HG03066 (cell line): ENCODE measurements at regions not wholly inside any gene's neighbourhood (a gene's known extent, or its start where the extent isn't known, plus 50 kb on each side); places are given as distances from the start of the nearest gene placed in this dataset.

Experiments
- ATAC-seq: cut with Tn5 transposase; IDR thresholded peaks from one replicate; pipeline ENCODE4 v1.9.1; 2021; ENCODE audit warnings: low read depth; ENCODE audit not compliant: unreplicated experiment

DNA sequence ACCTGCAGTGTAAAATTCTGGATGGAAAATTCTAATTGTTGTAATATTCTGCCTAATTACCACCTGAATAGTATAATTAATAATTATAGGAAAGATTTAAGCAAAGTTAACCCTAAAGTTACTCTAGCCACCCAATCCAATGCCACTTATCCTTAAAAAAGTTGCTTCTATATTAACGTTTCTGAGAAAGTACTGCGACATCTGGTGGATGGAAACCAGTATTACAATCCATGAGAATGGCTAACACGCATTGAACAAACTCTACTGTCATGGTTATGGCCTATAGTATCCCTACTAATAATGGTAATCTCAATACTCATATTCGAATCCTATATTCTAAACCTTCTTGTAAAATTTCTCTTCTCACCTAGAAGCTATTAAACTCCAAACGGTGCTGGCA lies 1551.8 kb downstream of the SLITRK1 start:
- peak; percentile 51 for ATAC-seq

DNA sequence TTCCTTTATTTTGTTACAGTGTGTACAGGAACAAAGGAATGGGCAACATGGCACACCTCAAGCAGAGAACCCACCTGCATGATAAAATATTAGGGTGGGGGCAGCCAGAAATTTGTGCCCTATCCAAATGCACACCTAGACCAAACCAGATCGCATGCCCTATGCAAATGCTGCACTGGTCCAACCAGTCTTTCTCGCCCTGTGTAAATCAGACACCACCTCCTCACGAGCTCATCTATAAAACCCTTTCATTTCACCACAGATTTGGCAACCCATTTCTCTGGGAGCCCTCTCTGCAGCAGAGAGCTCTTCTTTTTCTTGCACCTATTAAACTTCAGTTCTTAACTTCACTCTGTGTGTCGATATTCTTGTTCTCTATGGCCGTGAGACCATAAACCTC lies 1559.2 kb downstream of the SLITRK1 start:
- ATAC-seq = no peak

DNA sequence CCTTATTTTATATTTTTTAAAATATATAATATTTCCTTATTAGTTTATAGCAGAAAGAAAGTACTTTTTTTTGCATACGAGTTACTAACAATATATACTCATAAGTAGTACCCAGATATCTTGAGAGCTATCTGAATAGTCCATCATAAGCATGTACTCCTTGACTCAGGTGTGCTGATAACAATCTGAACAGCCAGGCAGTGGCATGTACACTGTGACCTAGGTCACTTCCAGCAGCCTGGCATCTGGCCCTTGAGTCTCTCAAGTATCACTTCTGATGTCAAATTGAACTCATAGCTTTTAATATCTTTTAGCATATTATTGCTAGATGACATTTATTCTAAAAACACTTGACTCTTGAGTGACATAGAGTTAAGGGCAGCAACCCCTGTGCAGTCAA lies 1576.7 kb downstream of the SLITRK1 start:
- no peak for ATAC-seq

DNA sequence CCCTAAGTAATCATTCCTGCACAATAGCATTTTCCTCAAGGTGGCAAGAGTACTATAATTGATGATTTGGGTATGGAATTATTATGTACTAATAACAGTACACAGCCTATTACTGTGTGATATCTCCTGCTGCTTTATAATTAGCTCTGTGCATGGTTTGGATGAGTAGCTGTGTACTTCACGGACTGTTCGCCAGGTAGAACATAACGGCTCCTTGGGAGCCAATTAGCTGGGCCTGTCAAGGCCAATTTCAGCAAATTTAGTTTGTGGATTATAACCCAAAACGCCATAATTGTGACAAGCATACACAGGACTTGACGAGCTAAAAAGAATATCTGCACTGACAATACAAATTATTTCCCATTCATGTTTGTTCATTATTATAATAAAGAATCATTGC lies 1584.2 kb downstream of the SLITRK1 start:
- no peak for ATAC-seq

DNA sequence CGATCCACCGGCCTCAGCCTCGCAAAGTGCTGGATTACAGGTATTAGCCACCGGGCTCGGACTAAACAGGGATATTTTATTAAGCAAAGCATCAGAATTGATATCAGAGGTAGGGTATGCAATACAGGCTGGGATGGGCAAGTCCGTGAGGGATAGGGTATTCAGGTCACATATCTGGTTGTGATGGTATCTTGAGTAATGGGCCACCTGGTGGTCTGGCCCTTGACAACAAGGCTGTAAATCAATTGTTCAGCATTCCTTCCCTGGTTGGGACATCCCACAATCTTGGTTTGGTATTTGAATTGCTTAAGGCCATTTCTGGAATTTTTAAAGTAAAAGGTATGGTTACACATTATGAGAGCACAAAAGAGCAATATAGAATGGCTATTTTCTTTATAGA lies 1588.0 kb downstream of the SLITRK1 start:
- no peak for ATAC-seq

DNA sequence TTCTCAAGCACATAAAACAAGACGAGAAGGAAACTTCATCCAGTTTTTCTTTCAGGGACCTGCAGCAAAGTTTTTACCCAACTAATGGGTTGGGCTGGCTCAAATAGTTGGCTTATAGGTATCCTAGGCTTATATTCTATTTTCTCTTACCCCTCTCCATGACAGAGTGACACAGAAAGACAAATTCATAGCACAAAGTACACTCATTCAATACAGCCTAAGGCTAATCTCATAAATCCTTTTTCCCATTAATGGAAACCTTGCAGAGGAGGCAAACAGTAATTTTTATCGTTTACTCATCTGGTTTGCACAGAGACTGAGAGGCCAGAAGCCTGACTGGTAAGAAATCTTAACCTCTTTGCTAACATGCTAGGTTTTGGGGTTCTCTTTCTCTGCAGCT lies 1589.9 kb downstream of the SLITRK1 start:
- ATAC-seq = no peak

DNA sequence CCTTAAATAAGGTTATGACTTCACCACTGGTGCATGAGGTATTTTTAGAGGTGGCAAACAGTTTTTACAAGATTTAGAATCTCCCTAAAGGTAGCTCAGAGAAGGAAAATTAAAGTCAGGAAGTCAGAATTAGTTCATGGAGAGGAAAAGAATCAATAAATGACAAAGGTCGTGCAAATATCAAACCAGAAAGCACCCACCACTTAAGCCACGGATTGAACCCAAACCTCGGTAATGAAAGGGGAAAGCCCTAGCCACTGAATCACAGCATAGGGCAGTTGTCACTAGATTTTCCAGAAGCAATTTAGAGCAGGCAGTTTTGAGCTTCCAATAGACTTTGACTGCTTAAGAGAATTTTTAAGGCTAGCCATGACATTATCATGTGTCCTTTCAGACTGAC lies 1590.4 kb downstream of the SLITRK1 start:
- no peak for ATAC-seq

DNA sequence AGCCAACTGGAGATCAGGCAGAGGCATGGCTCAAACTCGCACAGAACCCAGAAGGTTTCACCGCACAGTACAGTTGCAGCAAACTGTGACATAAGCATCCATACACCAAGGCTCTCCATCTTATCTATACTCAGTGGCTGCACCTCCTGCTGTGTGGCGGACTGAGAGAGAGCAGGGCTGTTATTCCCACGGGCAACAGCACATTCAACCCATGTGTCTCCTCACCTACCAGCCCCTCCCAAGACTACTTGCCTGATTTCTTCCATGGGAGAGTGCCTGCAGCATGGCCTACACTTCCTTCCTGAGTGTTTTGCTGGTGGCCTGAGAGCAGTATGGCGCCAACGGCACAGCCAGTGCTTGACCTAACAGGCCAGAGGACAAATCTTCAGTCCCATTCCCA lies 1606.6 kb downstream of the SLITRK1 start:
- ATAC-seq = no peak

DNA sequence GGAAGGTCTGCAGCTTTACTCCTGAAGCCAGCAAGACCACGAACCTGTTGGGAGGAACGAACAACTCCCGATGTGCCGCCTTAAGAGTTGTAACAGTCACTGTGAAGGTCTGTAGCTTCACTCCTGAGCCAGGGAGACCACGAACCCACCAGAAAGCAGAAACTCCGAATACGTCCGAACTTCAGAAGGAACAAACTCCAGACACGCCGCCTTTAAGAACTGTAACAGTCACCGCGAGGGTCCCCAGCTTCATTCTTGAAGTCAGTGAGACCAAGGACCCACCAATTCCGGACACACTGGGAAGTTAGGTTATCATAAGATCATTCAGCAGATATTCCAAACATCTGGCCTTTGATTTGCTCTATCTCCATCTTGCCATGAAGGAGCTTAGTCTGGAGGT lies 1623.0 kb downstream of the SLITRK1 start:
- ATAC-seq = no peak

DNA sequence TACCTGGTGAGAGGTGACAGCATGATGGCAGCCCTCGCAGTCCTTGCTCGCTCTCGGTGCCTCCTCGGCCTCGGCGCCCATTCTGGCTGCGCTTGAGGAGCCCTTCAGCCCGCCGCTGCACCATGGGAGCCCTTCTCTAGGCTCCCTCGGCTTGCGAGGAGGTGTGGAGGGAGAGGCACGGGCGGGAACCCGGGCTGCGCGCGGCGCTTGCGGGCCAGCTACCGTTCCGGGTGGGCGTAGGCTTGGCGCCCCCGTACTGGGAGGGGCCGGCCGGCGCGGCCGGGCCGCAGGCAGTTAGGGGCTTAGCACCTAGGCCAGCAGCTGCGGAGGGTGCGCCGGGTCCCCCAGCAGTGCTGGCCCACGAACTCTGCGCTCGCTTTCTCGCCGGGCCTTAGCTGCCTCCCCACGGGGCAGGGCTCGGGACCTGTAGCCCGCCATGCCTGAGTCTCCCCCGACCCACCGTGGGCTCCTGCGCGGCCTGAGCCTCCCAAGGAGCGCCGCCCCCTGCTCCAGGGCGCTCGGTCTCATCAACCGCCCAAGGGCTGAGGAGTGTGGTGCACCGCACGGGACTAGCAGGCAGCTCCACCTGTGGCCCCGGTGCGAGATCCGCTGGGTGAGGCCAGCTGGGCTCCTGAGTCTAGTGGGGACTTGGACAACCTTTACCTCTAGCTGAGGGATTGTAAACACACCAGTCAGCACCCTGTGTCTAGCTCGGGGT lies 1624.3 kb downstream of the SLITRK1 start:
- ATAC-seq = no peak

DNA sequence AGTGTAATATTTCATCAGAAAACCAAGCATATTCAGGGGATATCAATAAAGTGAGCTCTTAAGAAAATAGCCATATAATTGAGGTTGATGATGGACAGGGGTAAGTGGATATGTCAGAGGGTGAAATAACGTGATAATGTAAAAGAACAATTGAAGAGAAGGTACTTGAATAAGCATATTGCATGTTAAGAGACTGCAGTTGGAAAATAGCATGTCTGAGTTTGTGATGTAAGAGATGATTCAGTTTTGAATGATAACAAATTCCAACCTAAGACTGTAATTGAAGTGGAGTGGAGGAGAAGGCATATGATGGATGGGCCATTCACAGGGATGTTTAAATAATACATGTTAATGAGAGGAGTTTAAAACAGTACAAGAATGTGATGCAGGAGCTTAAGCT lies 1633.5 kb downstream of the SLITRK1 start:
- no peak for ATAC-seq

DNA sequence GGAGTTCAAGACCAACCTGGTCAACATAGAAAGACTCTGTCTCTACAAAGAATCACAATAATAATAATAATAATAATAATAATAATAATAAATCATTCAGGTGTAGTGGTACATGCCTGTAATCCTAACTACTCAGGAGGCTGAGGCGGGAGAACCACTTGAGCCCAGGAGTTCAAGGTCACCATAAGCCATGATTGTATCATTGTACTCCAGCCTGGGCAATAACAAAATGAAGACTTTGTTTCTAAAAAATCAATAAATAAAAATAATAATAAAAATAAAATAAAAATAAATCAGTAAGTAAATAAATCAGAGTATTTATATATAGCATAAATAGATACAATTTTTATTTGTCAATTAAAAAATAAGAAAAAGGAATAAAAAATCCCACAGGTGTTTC lies 1636.4 kb downstream of the SLITRK1 start:
- ATAC-seq = no peak

DNA sequence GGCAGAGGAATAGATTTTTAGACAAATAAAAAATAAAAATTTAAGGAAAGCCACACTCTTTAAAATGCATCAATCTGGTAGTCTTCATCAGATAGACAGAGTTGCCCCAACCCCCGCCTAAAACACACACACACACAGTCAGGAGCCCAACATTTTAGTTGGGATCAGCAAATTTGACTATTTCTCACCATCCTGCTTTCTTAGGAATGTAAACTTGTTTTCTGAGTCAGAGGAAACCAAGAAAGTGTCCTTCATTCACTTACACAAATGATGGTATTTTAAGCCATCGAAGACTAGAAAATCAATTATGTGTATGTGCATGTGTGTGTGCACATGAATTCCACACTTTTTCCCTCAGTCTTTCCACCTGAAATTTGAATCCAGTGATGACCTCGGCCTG lies 1657.5 kb downstream of the SLITRK1 start:
- no peak for ATAC-seq

DNA sequence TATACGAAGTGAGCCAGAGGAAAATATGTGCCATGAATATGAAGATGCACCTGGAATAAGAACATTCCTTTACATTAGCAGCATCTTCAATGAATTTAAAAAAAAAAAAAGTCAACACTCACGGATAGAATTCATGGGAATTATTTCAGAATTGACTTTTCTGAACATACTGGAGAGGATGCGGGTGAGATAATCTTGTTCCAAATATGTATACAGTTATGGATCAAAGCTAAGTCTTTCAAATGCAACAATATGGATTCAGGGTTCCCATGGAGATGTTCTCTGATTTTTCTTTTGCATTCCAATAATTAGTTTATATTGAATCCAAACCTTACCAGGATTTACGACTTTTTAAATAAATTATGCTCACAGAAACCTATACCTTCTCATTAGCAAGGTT lies 1660.7 kb downstream of the SLITRK1 start:
- no peak for ATAC-seq

DNA sequence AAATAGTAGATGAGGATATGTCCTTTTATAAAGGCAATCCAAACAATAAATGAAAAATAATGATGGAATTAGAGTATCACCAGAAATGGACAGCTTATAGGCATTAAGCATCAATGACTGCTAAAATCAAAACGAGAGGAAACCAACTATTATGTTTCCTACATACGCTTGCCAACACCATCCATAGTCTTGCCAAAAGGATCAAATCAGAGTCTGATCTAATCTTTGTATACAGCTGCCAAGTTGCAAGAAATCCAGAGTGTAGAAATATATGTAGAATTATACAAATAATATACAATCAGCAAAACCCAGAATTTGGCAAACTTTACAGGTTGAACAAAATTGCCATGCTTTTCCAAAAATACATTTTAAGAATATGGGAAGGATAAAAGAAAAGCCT lies 1661.6 kb downstream of the SLITRK1 start:
- no peak for ATAC-seq

DNA sequence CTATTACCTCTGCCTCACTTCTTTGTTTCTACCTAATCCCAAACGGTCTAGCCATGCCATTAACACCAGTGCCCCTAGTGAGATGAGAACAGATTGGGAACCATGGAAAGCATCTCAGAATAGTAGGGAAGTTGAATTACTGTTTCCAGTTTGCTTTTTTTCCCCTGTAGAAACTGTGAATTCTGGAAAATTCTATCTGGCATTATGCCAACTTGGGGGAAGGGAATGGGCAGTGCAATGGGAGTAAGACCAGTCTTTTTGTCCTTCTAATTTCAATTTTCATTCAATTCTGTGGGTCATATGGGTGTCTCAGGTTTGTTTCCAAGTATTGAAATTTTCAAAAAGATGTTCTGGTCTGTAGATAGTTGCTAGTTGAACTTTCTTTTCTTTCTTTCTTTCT lies 1666.1 kb downstream of the SLITRK1 start:
- ATAC-seq = no peak

DNA sequence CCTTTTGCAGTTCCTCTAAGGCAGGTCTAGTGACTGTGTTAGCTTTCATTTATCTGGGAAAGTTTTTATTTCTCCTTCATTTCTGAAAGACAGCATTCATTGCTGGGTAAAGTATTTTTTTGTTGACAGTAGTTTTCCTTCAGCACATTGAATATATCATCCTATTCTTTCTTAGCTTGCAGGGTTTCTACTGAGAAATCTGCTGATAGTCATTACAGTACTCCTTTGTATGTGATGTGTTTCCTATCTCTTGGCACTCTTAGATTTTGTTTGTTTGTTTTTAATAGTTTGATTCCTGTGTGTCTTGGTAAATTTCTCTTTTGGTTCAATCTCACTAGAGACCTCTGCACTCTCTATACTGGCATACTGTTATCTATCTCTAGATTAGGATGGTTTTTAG lies 1667.9 kb downstream of the SLITRK1 start:
- ATAC-seq = no peak

DNA sequence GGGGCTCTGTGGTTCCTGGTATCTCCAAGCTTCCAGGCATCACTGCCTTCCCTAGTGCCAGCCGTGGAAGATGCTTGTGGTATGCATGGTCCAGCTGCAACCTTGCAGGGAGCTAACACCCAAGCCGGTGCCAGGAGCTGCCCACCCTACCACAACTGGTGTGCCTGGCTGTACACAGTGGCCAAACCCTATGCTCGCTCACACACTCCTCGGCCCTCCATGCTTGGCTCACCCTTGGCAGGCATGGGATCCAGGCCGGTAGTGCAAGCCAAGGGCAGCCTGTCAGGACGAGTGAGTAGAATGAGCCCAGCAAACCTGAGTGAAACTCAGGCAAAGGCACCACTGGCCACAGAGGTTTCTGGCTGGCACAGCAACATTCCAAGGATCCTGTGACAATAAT lies 1676.0 kb downstream of the SLITRK1 start:
- ATAC-seq = no peak

DNA sequence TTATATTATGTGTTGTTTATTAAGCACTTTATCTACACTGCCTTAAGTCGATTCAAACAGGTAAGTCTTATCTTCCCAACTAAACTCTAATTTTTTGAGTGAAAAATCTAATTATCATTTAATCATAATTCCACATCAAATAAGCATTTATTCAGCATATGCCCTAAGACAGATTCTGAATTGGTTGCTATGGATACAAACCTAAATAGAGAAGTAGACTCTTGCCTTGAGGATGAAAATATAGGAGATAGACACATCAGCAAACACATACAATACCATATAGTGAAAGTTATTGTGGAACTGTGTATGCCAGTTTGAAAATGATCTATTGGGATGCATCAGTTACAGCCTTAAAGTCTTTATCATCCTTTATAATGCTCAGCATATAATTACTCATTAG lies 1679.9 kb downstream of the SLITRK1 start:
- no peak for ATAC-seq

DNA sequence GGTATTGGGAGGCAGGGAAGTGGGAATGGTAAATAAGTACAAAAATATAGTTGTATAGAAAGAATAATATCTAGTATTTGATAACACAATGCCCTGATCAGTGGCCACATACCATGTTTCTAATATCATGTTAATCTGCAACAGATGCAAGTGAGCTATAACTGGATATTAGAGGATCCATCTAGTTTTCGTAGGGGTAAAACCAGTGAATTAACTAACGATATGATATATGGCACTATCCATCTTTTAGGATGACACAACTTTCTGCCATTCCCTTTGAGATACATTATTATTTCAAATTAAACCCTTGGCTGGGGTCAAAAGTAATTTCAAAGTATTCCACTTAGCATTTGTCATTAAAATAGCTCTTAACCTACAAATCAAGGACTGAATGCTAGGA lies 1686.2 kb downstream of the SLITRK1 start:
- ATAC-seq = no peak

DNA sequence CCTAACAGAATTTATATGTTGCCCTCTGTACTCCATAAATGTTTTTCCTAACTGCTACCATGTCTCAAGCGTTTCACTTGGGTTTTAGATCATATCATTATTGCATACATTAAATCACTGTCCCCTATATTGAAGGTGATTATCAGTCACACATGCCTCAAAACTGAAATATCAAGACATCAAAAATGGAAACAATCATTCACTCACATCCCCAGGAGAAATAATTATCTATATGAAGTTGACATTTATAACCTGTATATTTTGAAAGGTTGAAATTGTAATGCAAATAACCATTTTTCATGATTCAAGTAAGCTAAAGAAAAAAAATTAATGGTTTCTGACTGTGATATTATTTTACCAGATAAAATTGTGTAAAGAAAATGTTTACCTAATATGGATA lies 1695.0 kb downstream of the SLITRK1 start:
- no peak for ATAC-seq

DNA sequence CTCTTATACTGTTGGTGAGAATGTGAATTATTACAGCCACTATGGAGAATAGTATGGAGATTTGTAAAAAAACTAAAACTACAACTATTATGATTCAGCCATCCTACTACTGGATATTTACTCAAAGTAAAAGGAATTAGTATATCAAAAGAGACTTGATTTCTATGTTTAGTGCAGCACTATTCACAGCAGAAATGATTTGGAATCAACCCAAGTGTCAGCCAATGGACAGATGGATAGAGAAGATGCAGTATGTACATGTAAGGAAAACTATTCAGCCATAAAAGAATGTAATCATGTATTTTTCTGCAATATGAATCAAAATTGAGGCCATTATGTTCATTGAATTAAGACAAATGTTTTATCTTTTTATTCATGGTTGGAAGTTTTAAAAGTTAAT lies 1705.5 kb downstream of the SLITRK1 start:
- ATAC-seq = no peak
